ENCODE measurements at regions not wholly inside any gene's neighbourhood (a gene's known extent, or its start where the extent isn't known, plus 50 kb on each side); places are given as distances from the start of the nearest gene placed in this dataset.

DNA sequence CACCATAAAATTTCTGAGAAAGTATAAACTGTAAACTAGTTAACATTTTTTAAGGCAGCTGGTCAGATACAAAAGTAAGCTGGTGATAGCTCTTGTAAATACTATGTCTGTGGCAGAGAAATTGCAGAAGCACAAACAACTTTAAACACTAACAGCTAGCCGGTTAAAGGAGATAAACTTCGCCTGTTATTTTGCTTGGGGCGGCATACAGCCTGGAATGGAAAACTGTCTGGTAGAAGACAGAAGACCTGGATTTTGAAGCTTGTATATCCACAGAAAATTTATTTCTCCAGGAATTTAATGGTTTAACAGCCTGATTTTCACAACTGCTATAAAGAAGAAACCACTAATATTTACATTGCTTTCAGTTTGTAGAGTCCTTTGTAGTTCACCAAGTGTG, 65.3 kb upstream of the FIBIN start:
- DNase-seq (ENCODE audit: low read depth, low spot score) = no peak
- H3K9ac ChIP-seq (ENCODE audit: control insufficient read depth, extremely low read depth, insufficient read depth, low read length) = no peak overlapping the region
- no peaks in the 10 kb centered on the region for H4K20me1 ChIP-seq (ENCODE audit: control insufficient read depth, extremely low read depth, insufficient read depth, low read length)
- no peak overlapping the region for H3K4me2 ChIP-seq (ENCODE audit: control insufficient read depth, extremely low read depth, insufficient read depth, low read depth, low read length)
- H3K9me1 ChIP-seq (ENCODE audit: control insufficient read depth, extremely low read depth, insufficient read depth, low read length) = no peaks in the 10 kb centered on the region
- no peaks in the 10 kb centered on the region for H3K27me3 ChIP-seq (ENCODE audit: control insufficient read depth, extremely low read depth, insufficient read depth, low read length)
- no peak overlapping the region for H2AFZ ChIP-seq (ENCODE audit: control insufficient read depth, low read length)
- TF ChIP-seq EZH2 (IDR thresholded peaks at IDR 0.05; ENCODE audit: low read length) = no peak
- TF ChIP-seq, protein P1, sequence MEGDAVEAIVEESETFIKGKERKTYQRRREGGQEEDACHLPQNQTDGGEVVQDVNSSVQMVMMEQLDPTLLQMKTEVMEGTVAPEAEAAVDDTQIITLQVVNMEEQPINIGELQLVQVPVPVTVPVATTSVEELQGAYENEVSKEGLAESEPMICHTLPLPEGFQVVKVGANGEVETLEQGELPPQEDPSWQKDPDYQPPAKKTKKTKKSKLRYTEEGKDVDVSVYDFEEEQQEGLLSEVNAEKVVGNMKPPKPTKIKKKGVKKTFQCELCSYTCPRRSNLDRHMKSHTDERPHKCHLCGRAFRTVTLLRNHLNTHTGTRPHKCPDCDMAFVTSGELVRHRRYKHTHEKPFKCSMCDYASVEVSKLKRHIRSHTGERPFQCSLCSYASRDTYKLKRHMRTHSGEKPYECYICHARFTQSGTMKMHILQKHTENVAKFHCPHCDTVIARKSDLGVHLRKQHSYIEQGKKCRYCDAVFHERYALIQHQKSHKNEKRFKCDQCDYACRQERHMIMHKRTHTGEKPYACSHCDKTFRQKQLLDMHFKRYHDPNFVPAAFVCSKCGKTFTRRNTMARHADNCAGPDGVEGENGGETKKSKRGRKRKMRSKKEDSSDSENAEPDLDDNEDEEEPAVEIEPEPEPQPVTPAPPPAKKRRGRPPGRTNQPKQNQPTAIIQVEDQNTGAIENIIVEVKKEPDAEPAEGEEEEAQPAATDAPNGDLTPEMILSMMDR (optimal IDR thresholded peaks at IDR 0.05 in 1 of 3, IDR thresholded peaks at IDR 0.05 in 1 of 3, conservative IDR thresholded peaks at IDR 0.05 in 1 of 3; ENCODE audit: extremely low read depth in 1 of 3, insufficient read depth in 2 of 3, low read length in 3 of 3) = no peak
- no peaks in the 10 kb centered on the region for H3K4me1 ChIP-seq (ENCODE audit: control insufficient read depth, extremely low read depth, insufficient read depth, low read length)
- no peaks in the 10 kb centered on the region for H3K9me3 ChIP-seq (ENCODE audit: control insufficient read depth, low read depth, low read length)
- H3K36me3 ChIP-seq (ENCODE audit: control insufficient read depth in 2 of 2, extremely low read depth in 1 of 2, insufficient read depth in 2 of 2, low read length in 2 of 2) = no peaks in the 10 kb centered on the region
- no peak overlapping the region for H3K4me3 ChIP-seq (ENCODE audit: control insufficient read depth in 2 of 3, extremely low read depth in 1 of 3, insufficient read depth in 2 of 3, low read depth in 1 of 3, low read length in 3 of 3)
- FAIRE-seq = no peak
- no peak overlapping the region for H3K27ac ChIP-seq (ENCODE audit: control insufficient read depth, insufficient read depth, low read length)
- dilution Hi-C loops (cut with MboI; ENCODE audit: extremely low pct_ligation_motif_present, low sequenced_read_pairs) = no loop called here
- H3K79me2 ChIP-seq (ENCODE audit: control insufficient read depth, insufficient read depth, low read length) = no peaks in the 10 kb centered on the region

DNA sequence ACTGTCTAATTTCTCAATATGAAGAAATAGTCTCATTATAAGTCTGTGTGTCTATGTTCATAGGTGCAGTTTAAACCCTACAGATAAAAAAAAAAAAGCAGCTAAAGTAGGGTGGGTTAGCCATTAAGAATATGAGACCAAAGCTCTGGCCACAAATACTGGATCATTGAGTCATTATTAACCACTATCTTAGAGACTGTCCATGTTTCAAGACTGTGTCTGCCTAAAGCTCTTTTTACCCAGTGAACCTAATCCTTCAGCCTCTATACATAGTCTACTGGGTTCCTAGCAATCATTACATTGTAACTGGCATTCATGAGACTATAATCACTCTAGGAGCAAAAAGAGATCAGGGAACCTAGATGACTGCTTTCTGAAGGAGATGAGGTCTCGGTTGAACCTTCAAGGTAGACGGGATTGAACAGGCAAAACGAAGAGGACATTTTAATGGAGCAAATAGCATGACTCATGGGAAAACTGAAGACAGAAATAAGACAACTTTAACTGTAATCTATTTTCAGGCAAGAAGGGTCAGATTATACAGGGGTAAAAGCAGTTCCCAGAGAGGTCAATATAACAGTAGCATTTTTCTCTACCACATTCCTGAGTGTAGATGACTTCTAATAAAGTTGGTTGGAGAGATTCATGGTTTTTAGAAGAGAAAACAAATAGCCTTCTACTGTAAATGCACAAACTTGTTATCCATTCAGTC, 64.0 kb upstream of the FIBIN start:
- Histone ChIP-seq H2AFZ (ENCODE audit: control insufficient read depth, low read length) (no peak overlapping the region), H3K4me1 (ENCODE audit: control insufficient read depth, extremely low read depth, insufficient read depth, low read length) (no peaks in the 10 kb centered on the region), H3K4me3 (ENCODE audit: control insufficient read depth in 2 of 3, extremely low read depth in 1 of 3, insufficient read depth in 2 of 3, low read depth in 1 of 3, low read length in 3 of 3) (no peak overlapping the region), H3K9me1 (ENCODE audit: control insufficient read depth, extremely low read depth, insufficient read depth, low read length) (no peaks in the 10 kb centered on the region), H4K20me1 (ENCODE audit: control insufficient read depth, extremely low read depth, insufficient read depth, low read length) (no peaks in the 10 kb centered on the region), H3K27me3 (ENCODE audit: control insufficient read depth, extremely low read depth, insufficient read depth, low read length) (no peaks in the 10 kb centered on the region), H3K27ac (ENCODE audit: control insufficient read depth, insufficient read depth, low read length) (no peak overlapping the region), H3K36me3 (ENCODE audit: control insufficient read depth in 2 of 2, extremely low read depth in 1 of 2, insufficient read depth in 2 of 2, low read length in 2 of 2) (no peaks in the 10 kb centered on the region), H3K9ac (ENCODE audit: control insufficient read depth, extremely low read depth, insufficient read depth, low read length) (no peak overlapping the region), H3K4me2 (ENCODE audit: control insufficient read depth, extremely low read depth, insufficient read depth, low read depth, low read length) (no peak overlapping the region), H3K79me2 (ENCODE audit: control insufficient read depth, insufficient read depth, low read length) (no peaks in the 10 kb centered on the region), H3K9me3 (ENCODE audit: control insufficient read depth, low read depth, low read length) (no peaks in the 10 kb centered on the region)
- dilution Hi-C loops (cut with MboI; ENCODE audit: extremely low pct_ligation_motif_present, low sequenced_read_pairs) = no loop called here
- FAIRE-seq (no peak), DNase-seq (ENCODE audit: low read depth, low spot score) (no peak)
- TF ChIP-seq EZH2 (IDR thresholded peaks at IDR 0.05; ENCODE audit: low read length) = no peak
- TF ChIP-seq, protein P1 (optimal IDR thresholded peaks at IDR 0.05 in 1 of 3, IDR thresholded peaks at IDR 0.05 in 1 of 3, conservative IDR thresholded peaks at IDR 0.05 in 1 of 3; ENCODE audit: extremely low read depth in 1 of 3, insufficient read depth in 2 of 3, low read length in 3 of 3) = no peak
